Parathyroid adenoma (tissue), 2 donors: ENCODE measurements at regions not wholly inside any gene's neighbourhood (a gene's known extent, or its start where the extent isn't known, plus 50 kb on each side); places are given as distances from the start of the nearest gene placed in this dataset.

ENCODE experiments used
- H2AFZ ChIP-seq: fragments of 300-600 bp; sonication (generic); one replicate; pipeline ENCODE4 v1.7.0; 2017; ENCODE audit warnings: antibody characterized with exemption, mild to moderate bottlenecking
- H3K27ac ChIP-seq: fragments of 300-600 bp; sonication (generic); one replicate; pipeline ENCODE4 v1.7.0; 2017
- H3K27me3 ChIP-seq: fragments of 300-600 bp; sonication (generic); one replicate; pipeline ENCODE4 v1.7.0; 2017; ENCODE audit warnings: low read length; ENCODE audit not compliant: control insufficient read depth, insufficient read depth
- H3K36me3 ChIP-seq: fragments of 300-600 bp; sonication (generic); one replicate; pipeline ENCODE4 v1.7.0; 2017; ENCODE audit warnings: low read length; ENCODE audit not compliant: control insufficient read depth, insufficient read depth
- H3K4me1 ChIP-seq: fragments of 300-600 bp; sonication (generic); one replicate; pipeline ENCODE4 v1.7.0; 2017; ENCODE audit warnings: control low read depth
- H3K4me2 ChIP-seq: fragments of 300-600 bp; sonication (generic); one replicate; pipeline ENCODE4 v1.7.0; 2017; ENCODE audit warnings: low read length
- H3K4me3 ChIP-seq: fragments of 300-600 bp; sonication (generic); one replicate; pipeline ENCODE4 v1.7.0; 2017; ENCODE audit warnings: low read depth, low read length
- H3K79me2 ChIP-seq: fragments of 300-600 bp; sonication (generic); one replicate; pipeline ENCODE4 v1.7.0; 2017; ENCODE audit warnings: control low read depth
- H3K9ac ChIP-seq: fragments of 300-600 bp; sonication (generic); one replicate; pipeline ENCODE4 v1.7.0; 2017; ENCODE audit warnings: mild to moderate bottlenecking
- H3K9me3 ChIP-seq: fragments of 300-600 bp; sonication (generic); one replicate; pipeline ENCODE4 v1.7.0; 2017; ENCODE audit warnings: low read length; ENCODE audit not compliant: control insufficient read depth
- TF ChIP-seq, protein P1 (sequence below): fragments of 300-600 bp; sonication (generic); IDR thresholded peaks from one replicate; pipeline ENCODE4 v1.7.0; 2017; ENCODE audit warnings: antibody characterized with exemption, mild to moderate bottlenecking
- donor health status: primary hyperparathyroidism.

DNA sequence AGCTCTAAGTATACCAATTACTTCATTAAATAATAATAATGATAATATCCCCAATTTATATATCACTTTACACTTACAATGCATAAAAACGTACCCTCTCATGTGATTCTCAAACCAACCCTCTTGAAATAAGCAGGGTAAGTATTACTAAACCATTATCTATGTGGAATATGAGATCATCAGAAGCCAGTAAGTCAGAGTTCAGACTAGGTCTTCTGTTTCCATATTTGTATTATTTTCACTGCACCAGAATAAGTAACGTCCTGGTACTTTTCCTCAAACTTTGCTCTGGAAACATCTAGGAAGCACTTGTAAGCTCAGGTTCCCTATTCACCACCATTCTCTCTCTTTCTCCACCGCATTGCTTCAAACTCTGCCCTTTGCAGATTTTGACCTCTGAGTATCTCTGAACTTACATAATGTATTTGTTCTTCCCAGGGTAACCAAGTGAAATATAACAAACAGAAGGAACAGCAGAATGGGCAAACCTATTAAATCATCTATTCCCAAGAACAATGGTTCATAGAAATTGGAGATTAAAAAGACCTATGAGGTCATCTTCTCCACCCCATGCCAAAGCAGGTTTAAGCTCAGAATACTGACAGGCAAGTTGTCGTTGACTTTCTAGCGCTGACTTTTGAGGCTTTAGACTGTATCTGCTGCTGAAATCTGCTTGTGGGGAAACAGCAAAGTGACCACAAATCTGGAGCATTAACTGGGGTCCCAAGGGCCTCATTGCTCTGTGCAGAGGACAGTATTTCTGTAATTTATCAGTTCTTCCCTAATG is 161.3 kb upstream of the FAR2 start:
- Histone ChIP-seq H3K9ac (no peak overlapping the region), H3K4me1 (no peaks in the 10 kb centered on the region), H3K27ac (no peak overlapping the region), H3K4me3 (no peak overlapping the region), H3K79me2 (no peaks in the 10 kb centered on the region), H2AFZ (no peak overlapping the region), H3K4me2 (no peak overlapping the region), H3K9me3 (no peaks in the 10 kb centered on the region), H3K36me3 (no peaks in the 10 kb centered on the region), H3K27me3 (no peaks in the 10 kb centered on the region)
- TF ChIP-seq, protein P1, sequence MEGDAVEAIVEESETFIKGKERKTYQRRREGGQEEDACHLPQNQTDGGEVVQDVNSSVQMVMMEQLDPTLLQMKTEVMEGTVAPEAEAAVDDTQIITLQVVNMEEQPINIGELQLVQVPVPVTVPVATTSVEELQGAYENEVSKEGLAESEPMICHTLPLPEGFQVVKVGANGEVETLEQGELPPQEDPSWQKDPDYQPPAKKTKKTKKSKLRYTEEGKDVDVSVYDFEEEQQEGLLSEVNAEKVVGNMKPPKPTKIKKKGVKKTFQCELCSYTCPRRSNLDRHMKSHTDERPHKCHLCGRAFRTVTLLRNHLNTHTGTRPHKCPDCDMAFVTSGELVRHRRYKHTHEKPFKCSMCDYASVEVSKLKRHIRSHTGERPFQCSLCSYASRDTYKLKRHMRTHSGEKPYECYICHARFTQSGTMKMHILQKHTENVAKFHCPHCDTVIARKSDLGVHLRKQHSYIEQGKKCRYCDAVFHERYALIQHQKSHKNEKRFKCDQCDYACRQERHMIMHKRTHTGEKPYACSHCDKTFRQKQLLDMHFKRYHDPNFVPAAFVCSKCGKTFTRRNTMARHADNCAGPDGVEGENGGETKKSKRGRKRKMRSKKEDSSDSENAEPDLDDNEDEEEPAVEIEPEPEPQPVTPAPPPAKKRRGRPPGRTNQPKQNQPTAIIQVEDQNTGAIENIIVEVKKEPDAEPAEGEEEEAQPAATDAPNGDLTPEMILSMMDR: no peak

DNA sequence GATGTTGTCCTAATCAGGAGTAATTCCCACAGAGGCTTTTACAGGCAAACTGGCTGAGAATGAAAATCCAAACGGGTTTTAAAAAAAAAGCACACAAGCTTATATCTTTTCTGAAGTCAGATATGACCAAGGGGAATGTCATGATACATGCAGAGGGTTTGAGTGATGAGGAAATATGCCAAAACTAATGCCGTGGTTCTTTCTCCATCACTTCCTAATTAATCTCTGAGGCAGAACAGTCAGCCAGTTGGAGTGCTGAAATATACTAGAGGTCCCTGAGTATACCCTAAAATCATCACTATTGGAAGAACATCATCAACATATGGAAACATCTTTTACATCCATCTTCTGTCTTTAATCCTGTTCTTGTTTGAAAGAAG is 160.8 kb upstream of the FAR2 start:
- no peaks in the 10 kb centered on the region for H3K4me1 ChIP-seq
- no peaks in the 10 kb centered on the region for H3K27me3 ChIP-seq
- H3K27ac ChIP-seq: no peak overlapping the region
- H3K9me3 ChIP-seq: no peaks in the 10 kb centered on the region
- H3K79me2 ChIP-seq: no peaks in the 10 kb centered on the region
- H3K4me3 ChIP-seq: no peak overlapping the region
- TF ChIP-seq, protein P1: no peak
- peak overlapping the region; percentile 5 for H2AFZ ChIP-seq
- H3K9ac ChIP-seq: no peak overlapping the region
- H3K4me2 ChIP-seq: no peak overlapping the region
- H3K36me3 ChIP-seq: no peaks in the 10 kb centered on the region

DNA sequence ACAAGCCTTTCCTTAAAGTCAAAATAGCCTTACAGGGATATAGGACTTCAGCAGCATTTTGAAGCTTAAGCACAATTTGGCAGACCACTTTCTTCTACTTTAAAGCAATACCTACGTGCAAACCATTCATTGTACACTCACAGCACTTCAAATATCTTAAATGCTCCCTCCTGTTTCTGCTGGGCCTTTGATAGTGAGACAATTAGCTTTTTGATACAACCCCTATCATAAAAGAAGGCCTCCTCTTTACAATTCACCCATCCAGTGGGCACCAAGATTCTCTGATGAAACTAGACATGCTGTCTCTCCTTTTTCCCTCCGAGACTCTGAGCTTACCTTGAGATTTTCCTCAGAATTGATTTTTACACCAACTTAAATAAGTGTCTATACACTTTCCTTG is 157.5 kb upstream of the FAR2 start:
- H3K9ac ChIP-seq: no peak overlapping the region
- H3K27me3 ChIP-seq: no peaks in the 10 kb centered on the region
- H3K4me2 ChIP-seq: no peak overlapping the region
- TF ChIP-seq, protein P1: no peak
- no peak overlapping the region for H3K27ac ChIP-seq
- no peaks in the 10 kb centered on the region for H3K36me3 ChIP-seq
- H2AFZ ChIP-seq: no peak overlapping the region
- no peak overlapping the region for H3K4me3 ChIP-seq
- H3K4me1 ChIP-seq: no peaks in the 10 kb centered on the region
- no peaks in the 10 kb centered on the region for H3K9me3 ChIP-seq
- H3K79me2 ChIP-seq: no peaks in the 10 kb centered on the region

DNA sequence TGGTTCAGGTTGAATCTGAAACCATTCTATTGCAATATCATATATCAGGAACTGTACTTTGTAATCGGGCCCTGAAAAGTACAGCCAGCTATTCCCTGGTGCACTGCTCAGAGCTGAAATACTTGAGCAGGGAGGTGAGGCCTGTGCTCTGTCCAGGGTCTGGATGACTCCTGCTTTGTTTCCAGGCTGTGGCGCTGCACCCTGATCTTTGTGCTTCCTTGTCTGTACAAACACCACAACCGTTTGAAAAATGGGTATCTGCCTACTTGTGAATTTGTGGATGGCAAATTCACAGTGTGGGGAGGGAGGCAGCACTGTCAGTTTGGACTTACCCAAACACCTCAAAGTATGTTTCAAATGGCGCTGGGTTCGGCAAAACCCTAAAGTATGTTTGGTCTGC is 155.4 kb upstream of the FAR2 start:
- TF ChIP-seq, protein P1: no peak

DNA sequence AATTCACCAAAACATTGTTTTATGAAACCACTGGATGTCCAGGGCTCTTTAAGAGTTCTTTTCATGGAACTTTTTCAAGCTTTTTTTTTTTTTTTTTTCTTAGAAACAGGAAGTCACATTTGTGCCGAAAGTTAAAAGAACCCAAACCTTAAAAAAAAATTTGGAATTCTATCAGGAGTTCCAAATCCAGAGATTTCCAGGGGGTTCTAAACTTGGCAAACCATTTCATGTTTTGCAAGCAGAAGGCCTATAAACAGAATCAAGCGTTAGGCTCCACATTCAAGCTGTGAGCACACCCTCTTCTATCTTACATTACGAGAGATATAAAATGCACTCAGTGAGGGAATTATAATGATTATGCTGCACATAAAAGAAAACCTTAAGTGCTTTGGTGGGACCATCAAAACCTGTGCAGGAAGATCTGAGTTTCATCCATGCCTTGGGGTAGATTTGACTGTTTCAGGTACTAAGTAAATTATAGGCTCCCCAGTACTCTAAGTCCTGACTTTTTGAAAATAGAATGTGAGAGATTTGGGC is 154.8 kb upstream of the FAR2 start:
- H3K79me2 ChIP-seq: no peaks in the 10 kb centered on the region
- H3K4me2 ChIP-seq: no peak overlapping the region
- H3K9me3 ChIP-seq: no peaks in the 10 kb centered on the region
- no peaks in the 10 kb centered on the region for H3K27me3 ChIP-seq
- no peak overlapping the region for H2AFZ ChIP-seq
- no peak overlapping the region for H3K27ac ChIP-seq
- H3K36me3 ChIP-seq: no peaks in the 10 kb centered on the region
- no peaks in the 10 kb centered on the region for H3K4me1 ChIP-seq
- TF ChIP-seq, protein P1: no peak
- no peak overlapping the region for H3K4me3 ChIP-seq
- H3K9ac ChIP-seq: no peak overlapping the region

More for the DNA sequence above, 155.4 kb upstream of the FAR2 start:
- Histone ChIP-seq H3K27ac (no peak overlapping the region), H3K4me1 (no peaks in the 10 kb centered on the region), H3K36me3 (no peaks in the 10 kb centered on the region), H3K9ac (no peak overlapping the region), H3K27me3 (no peaks in the 10 kb centered on the region), H3K4me2 (no peak overlapping the region), H2AFZ (no peak overlapping the region), H3K9me3 (no peaks in the 10 kb centered on the region), H3K4me3 (no peak overlapping the region), H3K79me2 (no peaks in the 10 kb centered on the region)
